ENCODE measurements at regions not wholly inside any gene's neighbourhood (a gene's known extent, or its start where the extent isn't known, plus 50 kb on each side); places are given as distances from the start of the nearest gene placed in this dataset.

GRCh38 chr12:58519839-58520238, 400.5 kb downstream of the LRIG3 start:
- no peak overlapping the region for H3K27ac ChIP-seq
- no peak for DNase-seq
- no peak overlapping the region for H3K4me3 ChIP-seq
- no peaks in the 10 kb centered on the region for H3K27me3 ChIP-seq (ENCODE audit: insufficient read depth in 3 of 3, low read length in 2 of 3)
- WGBS, 3 donors: 79 to 84% (median 79%) methylated on average over 1 of the region's 1 CpG
- peaks cover 16% of the 10 kb centered on the region for H3K9me3 ChIP-seq
- no peak for ATAC-seq
- no peaks in the 10 kb centered on the region for H3K4me1 ChIP-seq
- H3K36me3 ChIP-seq (ENCODE audit: insufficient read depth in 1 of 2, low read depth in 1 of 2): no peaks in the 10 kb centered on the region
- no peak for TF ChIP-seq CTCF (IDR thresholded peaks at IDR 0.05)
- intact Hi-C loops (cut with DNase I): no loop called here

GRCh38 chr12:58521152-58521551, 399.2 kb downstream of the LRIG3 start:
- ATAC-seq (no peak), DNase-seq (no peak)
- 90 to 96% (median 95%) methylated on average over 2 of the region's 2 CpGs for WGBS, 3 donors
- Histone ChIP-seq H3K9me3 (peaks cover 16% of the 10 kb centered on the region), H3K36me3 (ENCODE audit: insufficient read depth in 1 of 2, low read depth in 1 of 2) (no peaks in the 10 kb centered on the region), H3K27ac (no peak overlapping the region), H3K27me3 (ENCODE audit: insufficient read depth in 3 of 3, low read length in 2 of 3) (no peaks in the 10 kb centered on the region), H3K4me3 (no peak overlapping the region), H3K4me1 (no peaks in the 10 kb centered on the region)
- TF ChIP-seq CTCF (IDR thresholded peaks at IDR 0.05): no peak
- intact Hi-C loops (cut with DNase I): no loop called here

GRCh38 chr12:58521796-58522195, 398.5 kb downstream of the LRIG3 start:
- DNase-seq (no peak), ATAC-seq (no peak)
- intact Hi-C loops (cut with DNase I): no loop called here
- 85 to 95% (median 87%) methylated on average over 1 of the region's 1 CpG for WGBS, 3 donors
- Histone ChIP-seq H3K4me1 (no peaks in the 10 kb centered on the region), H3K36me3 (ENCODE audit: insufficient read depth in 1 of 2, low read depth in 1 of 2) (no peaks in the 10 kb centered on the region), H3K27ac (no peak overlapping the region), H3K9me3 (peaks cover 16% of the 10 kb centered on the region), H3K27me3 (ENCODE audit: insufficient read depth in 3 of 3, low read length in 2 of 3) (no peaks in the 10 kb centered on the region), H3K4me3 (no peak overlapping the region)
- no peak for TF ChIP-seq CTCF (IDR thresholded peaks at IDR 0.05)

- H3K4me1 ChIP-seq: no peaks in the 10 kb centered on the region
- H3K4me3 ChIP-seq: no peak overlapping the region
- H3K9me3 ChIP-seq: peaks cover 6% of the 10 kb centered on the region
- no peaks in the 10 kb centered on the region for H3K36me3 ChIP-seq (ENCODE audit: insufficient read depth in 1 of 2, low read depth in 1 of 2)
- ATAC-seq: no peak
- no peak overlapping the region for H3K27ac ChIP-seq
- intact Hi-C loops (cut with DNase I): no loop called here
- no peak for DNase-seq
- TF ChIP-seq CTCF (IDR thresholded peaks at IDR 0.05): no peak
- no peaks in the 10 kb centered on the region for H3K27me3 ChIP-seq (ENCODE audit: insufficient read depth in 3 of 3, low read length in 2 of 3)
Observed at GRCh38 chr12:58523360-58523759, 396.9 kb downstream of the LRIG3 start.

- no peak for DNase-seq
- Histone ChIP-seq H3K27ac (no peak overlapping the region), H3K36me3 (ENCODE audit: insufficient read depth in 1 of 2, low read depth in 1 of 2) (no peaks in the 10 kb centered on the region), H3K4me1 (peaks cover 6% of the 10 kb centered on the region), H3K27me3 (ENCODE audit: insufficient read depth in 3 of 3, low read length in 2 of 3) (no peaks in the 10 kb centered on the region), H3K9me3 (no peaks in the 10 kb centered on the region), H3K4me3 (no peak overlapping the region)
- intact Hi-C loops (cut with DNase I): no loop called here
- ATAC-seq: no peak
- TF ChIP-seq CTCF (IDR thresholded peaks at IDR 0.05): no peak
- WGBS, 3 donors: 0% methylated on average over 1 of the region's 1 CpG
Observed at GRCh38 chr12:58528271-58528670, 392.0 kb downstream of the LRIG3 start.
